ENCODE measurements at regions not wholly inside any gene's neighbourhood (a gene's known extent, or its start where the extent isn't known, plus 50 kb on each side); places are given as distances from the start of the nearest gene placed in this dataset.

GRCh38 chr13:50448535-50448998, 394.9 kb downstream of the DLEU7 start:
- TF ChIP-seq CTCF (IDR thresholded peaks at IDR 0.05) (no peak), EZH2 (IDR thresholded peaks at IDR 0.05; ENCODE audit: borderline replicate concordance, insufficient read depth, low read depth, low read length, poor library complexity, severe bottlenecking) (no peak)
